SW 1271 (cell line): ENCODE measurements at regions not wholly inside any gene's neighbourhood (a gene's known extent, or its start where the extent isn't known, plus 50 kb on each side); places are given as distances from the start of the nearest gene placed in this dataset.
"Not testable (repeated sequence)": the region's sequence is repeated elsewhere in the genome, so short reads cannot be mapped to it uniquely, and the experiment has no call there.

Source experiments
- DNase-seq, 2 experiments: peaks; one replicate each; lab custom pipeline; 2025; lab: John Stamatoyannopoulos, UW

DNA sequence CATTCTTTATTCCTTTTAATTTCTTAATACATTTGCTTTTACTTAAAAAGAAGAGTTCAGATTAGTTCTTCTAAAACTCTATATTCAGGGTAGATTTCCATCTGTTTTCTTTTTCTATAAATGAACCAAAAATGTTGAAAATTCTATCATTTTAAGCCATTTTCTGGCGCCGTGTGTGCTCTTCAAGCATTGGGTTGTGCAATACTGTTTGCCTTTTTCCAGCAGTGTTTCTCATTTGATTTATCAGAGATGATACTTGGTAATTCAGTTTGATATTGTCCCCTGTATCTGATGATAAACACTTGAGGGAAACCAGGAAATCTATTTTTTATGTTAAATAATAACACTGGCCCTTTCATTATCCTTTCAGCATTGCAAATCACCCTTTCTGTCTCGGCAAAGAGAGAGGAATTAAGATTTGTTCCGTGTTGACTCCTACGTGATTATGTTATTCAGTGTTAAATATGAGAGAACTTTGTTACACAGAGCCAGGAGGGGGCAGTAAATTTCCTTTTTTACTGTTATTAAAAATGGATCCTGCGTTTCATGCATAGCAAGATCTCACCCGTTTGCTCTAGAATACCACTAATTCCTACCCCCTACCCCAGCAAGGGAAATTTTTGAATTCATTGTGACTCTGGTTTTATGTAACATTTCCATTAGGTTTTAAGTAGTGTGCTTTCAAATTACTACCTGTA, 606.9 kb upstream of the RBFOX1 start:
- DNase-seq = no peak

DNA sequence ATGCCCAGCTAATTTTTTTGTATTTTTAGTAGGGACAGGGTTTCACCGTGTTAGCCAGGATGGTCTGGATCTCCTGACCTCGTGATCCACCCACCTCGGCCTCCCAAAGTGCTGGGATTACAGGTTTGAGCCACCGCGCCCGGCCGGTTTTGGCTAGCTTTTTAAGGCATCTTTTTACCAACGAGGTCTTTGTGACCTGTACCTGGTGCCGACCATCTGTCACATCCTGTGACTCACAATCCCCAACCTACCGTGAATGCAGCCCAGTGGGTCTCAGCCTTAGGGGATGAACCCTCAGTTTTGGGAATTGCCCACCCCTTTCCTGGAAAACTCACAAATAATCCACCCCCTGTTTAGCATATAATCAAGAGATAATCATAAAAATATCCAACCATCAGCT, 607.4 kb upstream of the RBFOX1 start:
- DNase-seq = not testable (repeated sequence)

DNA sequence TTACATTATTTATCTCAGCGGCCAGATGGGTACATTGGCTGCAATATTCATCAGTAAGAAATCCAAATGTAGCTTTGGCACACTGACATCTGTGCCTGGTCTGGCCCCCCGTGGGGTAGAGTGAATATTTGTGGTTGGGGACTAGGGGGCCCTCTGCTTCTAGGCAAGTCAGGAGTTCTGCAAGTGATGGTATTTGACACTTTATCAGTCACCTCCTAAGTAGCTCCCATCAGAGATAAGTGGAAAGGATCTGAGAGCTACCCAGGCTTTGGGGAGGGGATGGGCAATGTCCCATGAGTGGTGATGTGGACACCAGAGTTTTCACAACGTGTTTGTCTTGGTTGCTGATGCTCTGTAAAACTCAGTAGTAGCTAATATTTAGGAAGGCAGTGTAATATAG, 609.9 kb upstream of the RBFOX1 start:
- DNase-seq = no peak

DNA sequence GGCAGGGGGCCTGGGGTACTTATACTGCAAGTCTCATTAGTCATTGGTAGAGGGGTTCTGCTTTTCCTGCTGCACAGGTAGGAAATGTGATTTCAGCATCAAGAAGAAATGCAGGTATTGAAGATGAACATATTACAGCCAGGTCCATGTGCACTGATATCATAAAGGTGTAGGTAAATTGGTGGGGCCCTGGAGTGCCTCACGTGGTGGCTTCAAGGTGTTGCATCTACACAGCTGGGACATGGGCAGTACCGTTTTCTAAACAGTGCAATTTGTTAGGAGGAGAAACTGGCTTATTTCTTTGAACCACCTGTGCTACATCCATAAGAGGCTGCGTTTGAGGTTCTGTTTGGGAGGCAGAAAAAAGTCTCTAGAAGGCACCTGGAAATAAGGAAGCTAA, 618.1 kb upstream of the RBFOX1 start:
- DNase-seq = no peak

DNA sequence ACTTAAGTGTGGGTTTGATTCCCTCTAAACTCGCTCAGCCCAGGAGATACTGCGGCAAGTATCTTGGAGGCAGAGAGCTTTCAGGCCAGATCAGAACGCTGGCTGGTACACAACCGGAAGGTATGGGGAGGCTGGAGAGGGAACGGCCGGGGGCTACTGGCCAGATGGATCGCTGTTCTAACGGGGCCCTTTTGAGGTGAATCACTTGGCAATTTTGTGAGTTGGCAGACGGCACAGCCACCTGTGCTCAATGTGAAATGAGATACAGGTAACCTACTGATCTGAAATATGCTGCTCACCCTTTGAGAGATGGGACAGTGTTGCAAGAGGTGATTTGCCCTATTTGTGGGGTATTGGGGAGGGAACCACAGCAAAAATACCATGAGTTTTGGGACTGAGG, 622.9 kb upstream of the RBFOX1 start:
- no peak for DNase-seq

DNA sequence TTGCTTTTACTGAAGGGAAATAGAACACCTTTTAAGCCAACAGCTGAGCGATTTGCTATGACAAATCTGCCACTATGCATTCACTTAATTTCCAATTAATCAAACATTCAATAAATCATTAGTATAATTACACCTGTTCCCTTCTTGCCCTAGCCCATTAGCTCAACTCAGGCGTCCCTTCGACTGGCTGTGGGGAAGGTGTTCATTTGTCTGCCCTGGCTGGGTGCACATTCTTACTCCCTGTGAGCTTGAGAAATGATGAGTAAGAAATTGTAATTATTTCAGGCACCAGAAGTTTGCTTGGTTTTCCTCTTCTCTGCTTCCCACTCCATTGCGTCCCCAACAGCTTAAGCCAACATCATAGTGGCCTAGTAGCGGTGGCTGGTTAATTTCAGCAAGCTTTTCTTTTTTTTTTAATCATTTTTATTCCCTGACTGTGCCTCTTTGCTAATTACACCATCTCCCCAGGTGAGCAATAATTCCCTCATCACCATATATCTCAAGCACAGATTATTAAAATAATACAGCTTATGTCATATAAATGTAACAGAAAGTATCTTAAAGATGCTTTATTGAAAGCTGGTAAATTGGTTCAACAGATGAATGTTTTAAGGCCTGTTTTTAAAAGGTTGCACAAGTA, 623.9 kb upstream of the RBFOX1 start:
- DNase-seq = no peak

DNA sequence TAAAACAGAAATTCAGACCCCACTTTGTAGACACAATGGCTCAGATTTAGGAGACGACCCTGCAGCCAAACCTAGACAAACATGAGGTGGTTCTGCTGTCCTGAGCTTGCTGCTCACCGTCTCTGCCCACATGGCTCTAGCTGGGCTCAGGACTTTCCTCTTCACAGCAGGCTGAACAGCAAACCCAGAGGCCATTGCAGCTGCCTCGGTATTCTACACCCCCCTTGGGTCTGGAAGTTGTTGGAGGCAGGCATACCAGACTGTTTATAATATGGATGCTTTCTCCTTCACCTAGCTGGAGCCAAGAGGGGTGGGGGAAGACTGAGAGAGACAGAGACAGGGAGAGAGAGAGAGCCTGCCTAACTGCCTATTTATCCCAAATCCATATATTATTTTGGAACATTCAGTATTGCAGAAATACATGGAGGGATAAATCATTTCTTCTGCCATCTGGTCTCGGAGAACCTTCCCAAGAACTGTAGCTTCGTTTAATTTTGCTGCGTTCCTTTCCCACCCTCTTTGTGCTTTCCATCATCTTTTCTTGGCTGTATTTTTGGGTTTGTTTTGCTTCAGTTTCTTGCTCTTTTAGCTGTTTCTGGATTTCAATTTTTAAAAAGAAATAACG, 628.2 kb upstream of the RBFOX1 start:
- no peak for DNase-seq

DNA sequence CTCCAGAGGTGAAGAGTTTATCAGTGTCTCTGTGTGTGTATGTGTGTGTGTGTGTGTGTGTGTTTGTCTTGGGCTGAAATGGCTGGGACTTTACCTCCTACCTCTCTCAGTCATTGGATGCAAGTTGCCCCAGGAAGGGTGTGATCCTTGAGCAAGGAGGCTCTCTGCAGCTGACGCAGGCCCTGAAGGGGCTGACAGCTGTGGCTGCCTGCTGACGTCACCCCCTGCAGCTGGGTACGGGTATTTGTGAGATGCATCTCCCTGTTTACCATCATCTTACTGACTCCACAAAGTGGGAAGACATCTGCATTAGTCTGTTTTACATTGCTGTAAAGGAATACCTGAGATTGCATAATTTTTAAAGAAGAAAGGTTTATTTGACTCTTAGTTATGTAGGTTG, 631.5 kb upstream of the RBFOX1 start:
- DNase-seq = no peak

DNA sequence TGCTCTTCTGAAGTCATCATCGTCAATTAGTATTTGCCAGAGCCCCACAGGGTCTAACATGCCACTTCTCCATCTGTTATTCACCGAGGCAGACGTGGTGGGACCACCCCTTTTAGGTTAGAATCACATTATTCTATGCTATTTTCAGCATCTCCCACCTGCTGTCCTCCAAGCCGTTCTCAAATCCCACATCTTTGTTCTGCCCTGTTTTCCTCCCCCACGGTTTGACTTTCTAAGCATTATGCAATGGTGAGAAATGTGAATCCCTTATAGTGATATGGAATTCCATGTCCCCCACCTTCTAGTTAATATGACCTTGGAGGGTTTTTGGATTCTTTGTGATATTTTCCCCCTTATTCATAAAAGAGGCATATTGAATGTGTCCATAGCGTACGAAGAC, 634.1 kb upstream of the RBFOX1 start:
- no peak for DNase-seq

DNA sequence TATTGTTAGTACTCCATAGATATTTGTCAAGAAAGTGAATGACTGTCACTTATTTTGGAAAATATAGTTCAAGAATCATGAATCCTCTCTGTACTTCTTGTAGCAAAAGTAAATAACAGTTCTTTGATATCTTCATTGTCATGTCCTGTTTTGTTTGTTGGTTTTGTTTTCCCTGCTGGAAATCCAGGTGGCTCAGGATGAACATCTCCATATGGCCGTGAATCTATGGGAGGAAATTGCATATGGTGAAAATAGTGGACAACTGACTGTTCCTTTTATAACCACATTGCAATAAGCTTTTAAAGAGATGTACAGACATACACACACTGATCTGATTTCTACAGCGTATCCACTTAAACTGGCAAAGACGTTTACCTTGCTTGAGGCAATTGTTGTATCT, 637.0 kb upstream of the RBFOX1 start:
- DNase-seq = no peak

DNA sequence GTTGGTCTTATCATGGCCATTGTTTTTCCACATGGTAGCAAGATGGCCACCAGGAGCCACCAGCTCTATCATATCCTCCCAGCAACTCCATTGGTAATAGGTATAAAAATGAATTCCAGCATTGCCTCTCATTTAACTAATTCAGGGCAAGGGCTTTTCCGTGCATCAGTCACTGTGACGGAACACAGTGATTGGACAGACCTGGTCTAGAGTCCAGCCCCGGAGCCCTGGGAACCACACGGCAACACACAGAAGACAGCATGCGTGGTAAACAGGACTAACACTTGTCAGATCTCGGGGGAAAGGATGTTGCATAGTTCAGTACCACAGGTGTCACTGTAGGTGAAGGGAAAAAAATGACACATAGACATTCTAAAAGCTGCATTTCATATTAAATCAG, 638.0 kb upstream of the RBFOX1 start:
- DNase-seq = no peak

DNA sequence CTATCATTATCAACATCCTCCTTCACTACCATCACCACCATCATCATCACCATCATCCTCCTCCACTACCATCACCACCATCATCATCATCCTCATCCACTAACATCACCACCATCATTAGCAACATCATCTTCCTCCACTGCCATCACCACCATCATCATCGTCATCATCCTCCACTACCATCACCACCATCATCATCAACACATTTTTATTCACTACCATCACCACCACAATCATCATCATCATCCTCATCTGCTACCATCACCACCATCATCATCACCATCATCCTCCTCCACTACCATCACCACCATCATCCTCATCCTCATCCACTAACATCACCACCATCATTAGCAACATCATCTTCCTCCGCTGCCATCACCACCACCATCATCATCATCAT, 639.2 kb upstream of the RBFOX1 start:
- DNase-seq = not testable (repeated sequence)

DNA sequence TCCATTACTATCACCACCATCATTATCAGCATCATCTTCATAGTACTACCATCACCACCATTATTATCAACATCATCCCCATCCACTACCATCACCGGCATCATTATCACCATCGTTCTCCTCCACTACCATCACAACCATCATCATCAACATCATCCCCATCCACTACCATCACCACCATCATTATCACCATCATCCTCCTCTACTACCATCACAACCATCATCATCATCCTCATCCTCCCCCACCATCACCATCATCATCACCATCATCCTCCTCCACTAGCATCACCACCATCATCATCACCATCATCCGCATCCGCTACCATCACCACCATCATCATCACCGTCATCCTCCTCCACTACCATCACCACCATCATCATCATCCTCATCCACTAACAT, 639.8 kb upstream of the RBFOX1 start:
- no peak for DNase-seq

DNA sequence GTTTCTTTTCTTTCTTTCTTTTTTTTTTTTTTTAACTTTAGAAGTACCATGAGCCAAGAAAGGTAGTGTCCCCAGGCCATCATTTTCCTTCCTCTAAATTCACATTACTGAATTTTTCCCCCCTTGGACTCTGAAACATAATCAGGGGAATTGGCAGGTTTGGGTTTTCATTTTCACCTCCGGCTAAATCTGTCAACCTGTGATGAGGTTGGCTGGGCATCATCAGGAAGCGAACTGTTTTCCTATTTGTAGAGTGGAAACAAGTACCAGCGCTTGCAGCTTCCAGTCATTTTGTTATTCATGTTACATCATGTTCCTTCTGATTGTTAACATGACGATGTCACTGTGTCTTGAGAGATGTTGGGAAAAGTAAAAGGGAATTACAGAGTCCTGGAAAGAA, 641.9 kb upstream of the RBFOX1 start:
- DNase-seq = no peak

DNA sequence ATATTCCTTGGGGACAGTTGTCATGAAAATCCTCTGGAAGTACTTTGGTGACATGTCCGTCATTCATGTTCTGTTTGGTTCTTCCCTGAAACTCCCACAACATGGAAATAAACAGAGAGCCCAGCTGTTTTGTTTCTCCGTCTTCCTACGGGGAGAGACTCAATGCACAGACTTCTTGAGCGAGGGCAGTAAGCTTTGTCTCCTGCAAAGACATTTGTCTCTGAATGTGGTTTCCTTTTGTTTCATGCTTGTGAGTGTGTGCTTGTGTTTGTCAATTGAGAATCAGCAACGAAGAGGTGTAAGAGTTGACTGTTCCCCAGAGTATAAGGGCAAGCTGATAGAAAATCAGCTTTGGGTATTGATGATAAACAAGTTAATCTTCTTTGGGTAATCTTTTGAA, 643.0 kb upstream of the RBFOX1 start:
- no peak for DNase-seq

DNA sequence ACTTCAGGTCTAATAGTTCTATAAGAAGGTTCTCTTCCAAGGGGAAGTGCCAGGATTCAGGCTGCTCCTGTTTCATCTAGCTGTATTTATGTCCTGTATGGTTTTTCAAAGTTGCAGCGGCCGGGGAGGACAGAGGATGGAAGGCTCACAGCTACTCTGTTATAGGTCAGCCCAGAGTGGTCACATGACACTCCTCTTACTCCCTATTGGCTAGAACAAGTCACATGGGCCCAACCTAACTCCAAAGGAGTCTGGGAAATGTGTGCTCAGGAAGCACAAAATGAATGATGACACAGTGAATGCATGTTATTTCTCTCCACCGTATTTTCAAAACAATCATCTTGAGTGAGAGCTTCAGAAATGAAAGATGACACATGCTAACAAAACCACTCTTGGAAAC, 645.1 kb upstream of the RBFOX1 start:
- DNase-seq = no peak

DNA sequence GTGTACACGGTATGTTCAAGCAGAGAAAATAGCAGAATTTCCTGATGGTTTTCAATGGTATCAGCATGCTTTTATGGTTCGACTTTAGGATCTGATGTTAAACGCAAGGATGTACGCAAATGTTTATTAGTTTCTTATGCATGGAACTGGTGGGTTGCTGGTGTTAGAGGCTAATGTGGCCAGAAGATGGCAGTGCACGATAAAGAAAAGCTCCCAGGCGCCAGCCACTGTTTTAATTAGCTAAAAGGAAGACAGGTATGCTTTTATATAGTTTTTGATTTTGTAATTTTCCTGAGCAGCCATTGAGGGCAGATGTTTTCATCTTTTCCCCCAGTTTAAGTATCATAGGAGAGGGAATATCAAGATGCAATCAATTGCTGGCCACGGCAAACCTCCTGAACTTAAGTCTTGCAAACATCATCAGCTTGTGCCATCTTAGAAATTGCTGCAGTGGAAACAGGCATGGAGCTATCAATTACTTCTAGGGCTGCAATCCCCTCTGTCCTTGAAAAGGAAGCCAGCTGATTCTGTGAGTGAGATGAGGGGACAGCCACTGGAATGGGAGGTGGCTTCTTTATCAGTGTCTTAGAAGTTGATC, 648.5 kb upstream of the RBFOX1 start:
- DNase-seq = peak in 1 of 2 experiments; percentile 10

DNA sequence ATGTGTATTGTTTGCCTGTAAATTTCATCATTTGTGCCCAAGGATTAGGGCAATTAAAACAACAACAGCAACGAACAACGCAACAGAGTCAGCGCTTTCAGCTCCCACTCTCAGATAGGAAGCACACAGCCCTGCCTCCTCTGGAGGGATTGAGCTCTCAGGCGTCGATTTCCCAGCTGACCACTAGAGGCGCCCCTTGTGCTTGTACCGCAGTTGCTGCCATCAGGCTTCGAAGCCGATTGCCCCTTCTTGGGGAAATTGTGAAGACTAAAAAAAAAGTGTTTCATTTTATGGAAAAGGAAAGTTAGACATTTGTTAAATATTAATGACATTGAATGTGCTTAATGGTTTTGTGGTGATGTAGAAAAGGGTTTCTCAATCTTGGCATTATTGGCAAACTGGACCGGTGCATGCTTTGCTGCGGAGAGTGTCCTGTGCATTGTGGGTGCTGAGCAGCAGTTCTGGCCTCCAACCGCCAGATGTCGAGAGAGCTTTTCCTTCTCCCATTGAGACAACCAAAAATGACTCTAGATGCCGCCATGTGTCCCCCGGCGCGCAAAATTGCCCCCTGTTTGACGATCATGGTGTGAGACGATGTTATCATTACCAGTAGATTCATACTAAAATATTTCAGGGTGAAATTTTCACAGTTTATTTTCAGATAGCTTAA, 650.4 kb upstream of the RBFOX1 start:
- peak in 1 of 2 experiments; percentile 3 for DNase-seq

DNA sequence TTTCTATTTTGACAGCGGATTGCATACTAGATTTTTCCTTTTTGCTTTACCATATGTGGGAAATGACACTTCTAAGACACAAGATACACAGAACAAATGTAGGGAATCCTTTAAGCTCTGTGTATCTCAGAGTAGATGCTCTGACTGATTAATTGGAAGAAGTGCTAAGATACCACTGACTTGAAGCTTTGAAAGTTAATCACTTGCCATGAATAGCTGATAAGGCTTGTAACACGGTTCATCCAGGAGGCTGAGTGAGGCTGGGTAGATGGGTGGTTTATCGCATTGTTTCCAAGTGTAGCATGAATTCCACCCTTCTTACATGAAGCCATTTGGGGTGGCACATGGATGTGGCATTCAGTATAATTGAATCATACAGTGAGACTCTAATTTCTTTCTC, 654.1 kb upstream of the RBFOX1 start:
- DNase-seq = no peak

DNA sequence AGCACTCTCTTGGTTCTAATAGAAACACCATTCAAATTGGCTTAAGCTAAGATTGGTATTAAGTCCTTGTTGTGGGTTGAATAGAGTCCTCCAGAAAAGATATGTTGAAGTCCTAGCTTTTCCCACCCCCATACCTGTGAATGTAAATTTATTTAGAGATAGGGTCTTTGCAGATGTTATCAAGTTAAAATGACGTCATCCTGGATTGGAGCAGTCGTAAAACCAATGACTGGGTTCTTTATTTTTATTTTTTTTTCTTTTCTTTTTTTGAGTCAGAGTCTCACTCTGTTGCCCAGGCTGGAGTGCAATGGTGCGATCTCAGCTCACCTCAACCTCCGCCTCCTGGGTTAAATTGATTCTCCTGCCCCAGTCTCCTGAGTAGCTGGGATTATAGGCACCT, 658.6 kb upstream of the RBFOX1 start:
- DNase-seq = no peak

DNA sequence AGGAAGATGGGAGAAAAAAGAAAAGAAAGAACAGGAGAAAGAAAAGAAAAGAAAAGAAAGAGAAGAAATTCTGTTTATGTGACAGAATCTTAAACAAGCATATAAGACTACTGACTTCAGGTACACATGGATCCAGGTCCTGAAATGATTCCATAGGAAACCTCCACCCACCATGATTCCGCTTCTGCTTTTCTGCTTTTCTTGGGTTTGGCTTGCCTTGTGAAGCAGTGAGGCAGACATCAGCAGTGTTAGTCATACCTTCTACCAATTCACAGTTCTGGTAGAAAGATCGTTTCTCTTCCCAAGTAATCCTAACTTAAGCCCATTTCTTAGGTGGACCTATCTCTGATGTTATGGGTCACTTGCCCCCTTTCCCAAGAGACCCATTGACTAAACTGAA, 660.1 kb upstream of the RBFOX1 start:
- DNase-seq = no peak

DNA sequence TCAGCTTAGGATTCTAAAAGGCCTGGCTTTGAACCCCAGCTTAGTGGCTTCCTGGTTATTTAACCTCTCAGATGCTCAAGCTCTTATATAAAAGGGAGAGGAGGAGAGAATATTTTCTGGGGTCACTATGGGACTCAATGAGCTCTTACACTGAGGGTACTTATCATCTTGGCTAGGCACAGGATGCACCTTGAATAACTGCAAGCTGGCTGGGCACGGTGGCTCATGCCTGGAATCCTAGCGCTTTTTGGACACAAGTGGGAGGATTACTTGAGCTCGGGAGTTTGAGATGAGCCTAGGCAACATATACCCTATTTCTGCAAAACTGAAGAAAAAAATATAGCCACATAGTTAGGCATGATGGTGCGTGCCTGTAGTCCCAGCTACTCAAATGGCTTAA, 665.3 kb upstream of the RBFOX1 start:
- DNase-seq = no peak

DNA sequence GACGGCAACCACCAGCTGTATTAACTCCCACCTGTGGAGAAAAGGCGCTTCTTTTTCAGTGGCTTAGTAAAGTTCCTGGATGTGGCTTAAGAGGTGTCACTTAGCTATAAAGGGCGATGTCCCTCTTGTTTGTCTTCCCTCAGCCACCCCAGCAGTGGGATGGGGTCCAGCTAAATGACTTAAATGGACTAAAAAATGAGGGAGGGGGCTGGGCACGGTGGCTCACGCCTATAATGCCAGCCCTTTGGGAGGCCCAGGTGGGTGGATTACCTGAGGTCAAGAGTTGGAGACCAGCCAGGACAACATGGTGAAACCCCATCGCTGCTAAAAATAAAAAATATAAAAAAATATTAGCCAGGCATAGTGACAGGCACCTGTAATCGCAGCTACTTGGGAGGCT, 667.5 kb upstream of the RBFOX1 start:
- no peak for DNase-seq
